GM12892 (cell line): ENCODE measurements at regions not wholly inside any gene's neighbourhood (a gene's known extent, or its start where the extent isn't known, plus 50 kb on each side); places are given as distances from the start of the nearest gene placed in this dataset.

Source experiments
- POLR2AphosphoS5 ChIP-seq: IDR thresholded peaks from 2 replicates; pipeline ENCODE4 v1.6.1; 2011; ENCODE audit warnings: low read depth, low read length, control low read depth
- TAF1 ChIP-seq: IDR thresholded peaks from 2 replicates; pipeline ENCODE4 v1.6.1; 2011; ENCODE audit warnings: low read depth, mild to moderate bottlenecking, control low read depth, low read length, borderline replicate concordance

- TF ChIP-seq POLR2AphosphoS5 (no peak), TAF1 (no peak)
These were observed 297.0 kb upstream of the DCAF8L1 start for GRCh38 chrX:28278251-28278650.
